NCI-H1436 treated with DMSO at 0.1 percent for 48 hours (cell line): ENCODE measurements at regions not wholly inside any gene's neighbourhood (a gene's known extent, or its start where the extent isn't known, plus 50 kb on each side); places are given as distances from the start of the nearest gene placed in this dataset.

Experiments
- DNase-seq: peaks from one replicate; lab custom pipeline; 2025; lab: John Stamatoyannopoulos, UW

DNA sequence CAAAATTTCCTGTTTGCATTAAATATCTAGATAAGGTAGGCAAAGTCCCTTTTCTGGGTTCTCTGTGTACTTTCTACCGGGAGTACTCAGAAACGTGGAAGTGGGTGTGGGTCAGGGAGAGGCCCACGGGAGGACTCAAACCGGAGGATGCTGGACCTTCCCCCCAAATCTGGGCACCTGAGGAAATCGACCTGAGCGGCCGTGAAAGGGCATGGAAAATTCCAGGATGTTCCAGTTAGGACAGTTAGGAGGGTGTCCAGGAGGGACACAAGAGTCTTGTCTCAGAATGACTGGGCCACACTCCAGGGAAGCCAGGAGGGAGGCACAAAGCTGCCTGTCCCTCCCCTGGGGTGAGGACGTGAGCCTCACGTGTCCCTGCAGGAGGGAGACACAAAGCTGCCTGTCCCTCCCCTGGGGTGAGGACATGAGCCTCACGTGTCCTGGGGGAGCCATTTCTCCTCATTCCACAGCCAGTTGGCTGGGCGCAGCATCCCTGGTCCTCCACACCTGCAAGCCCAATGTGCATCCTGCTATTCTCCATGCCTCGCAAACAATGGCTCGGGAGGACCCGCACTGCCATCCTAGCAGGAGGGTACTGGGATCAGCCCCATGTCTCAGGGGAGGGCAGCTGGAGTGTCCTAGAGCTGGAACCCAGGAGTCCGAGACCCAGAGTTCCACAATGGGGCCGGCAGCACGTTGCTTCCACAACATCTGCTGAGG, 190.5 kb upstream of the PPP2R2D start:
- no peak for DNase-seq

DNA sequence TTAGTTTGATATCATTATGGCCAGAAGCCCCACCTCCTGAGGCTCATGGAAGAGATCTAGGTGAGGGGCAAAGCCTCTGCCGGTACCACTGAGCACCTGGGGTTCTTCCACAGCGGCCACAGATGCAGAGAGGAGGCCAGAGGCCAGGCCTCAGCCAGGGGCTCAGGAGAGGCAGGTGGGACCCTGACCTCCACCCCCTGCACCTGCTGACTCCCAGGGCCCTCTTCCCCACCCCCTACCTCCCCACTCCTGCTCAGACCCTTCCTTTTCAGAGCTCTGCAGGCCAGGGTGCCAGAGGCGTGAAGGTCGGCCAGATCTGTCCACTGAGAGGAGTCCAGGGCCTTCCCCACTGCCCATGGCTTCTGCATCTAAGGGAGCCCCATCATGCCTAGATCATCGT, 178.7 kb upstream of the PPP2R2D start:
- no peak for DNase-seq

DNA sequence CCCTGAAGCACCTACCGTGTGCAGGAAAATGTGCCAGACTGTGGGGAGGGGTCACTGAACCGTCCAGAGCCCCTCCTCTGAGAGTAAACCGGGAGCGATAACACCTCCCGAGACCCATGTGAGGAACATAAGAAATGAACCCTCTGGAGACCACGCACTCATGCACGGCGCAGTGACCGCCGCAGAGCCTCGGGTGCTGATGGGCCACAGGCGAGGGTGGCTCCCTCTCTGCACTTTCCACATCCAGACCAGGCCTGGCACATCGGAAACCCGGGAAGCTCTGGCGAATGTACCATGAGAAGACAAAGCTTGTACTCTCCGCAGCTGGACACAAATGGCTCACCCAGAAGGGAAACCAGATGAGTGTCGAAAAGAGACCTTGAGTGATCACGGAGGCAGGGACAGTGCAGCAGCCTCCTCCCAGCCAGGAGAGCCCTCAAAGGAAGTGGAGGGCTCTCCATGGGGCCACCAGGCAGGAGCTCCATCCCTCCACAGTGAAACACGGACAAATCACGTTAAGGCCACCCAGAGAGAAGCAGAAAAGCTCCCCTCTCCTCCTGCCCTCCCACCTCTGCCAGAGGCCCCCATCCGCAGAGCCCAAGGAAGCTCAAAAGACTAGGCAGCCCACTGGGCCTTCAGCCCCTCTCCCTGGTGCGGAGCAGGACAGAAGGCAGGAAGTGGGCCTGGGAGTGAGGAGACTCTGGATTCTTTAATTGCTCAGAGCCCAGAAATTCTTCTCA, 178.1 kb upstream of the PPP2R2D start:
- DNase-seq, result no peak

DNA sequence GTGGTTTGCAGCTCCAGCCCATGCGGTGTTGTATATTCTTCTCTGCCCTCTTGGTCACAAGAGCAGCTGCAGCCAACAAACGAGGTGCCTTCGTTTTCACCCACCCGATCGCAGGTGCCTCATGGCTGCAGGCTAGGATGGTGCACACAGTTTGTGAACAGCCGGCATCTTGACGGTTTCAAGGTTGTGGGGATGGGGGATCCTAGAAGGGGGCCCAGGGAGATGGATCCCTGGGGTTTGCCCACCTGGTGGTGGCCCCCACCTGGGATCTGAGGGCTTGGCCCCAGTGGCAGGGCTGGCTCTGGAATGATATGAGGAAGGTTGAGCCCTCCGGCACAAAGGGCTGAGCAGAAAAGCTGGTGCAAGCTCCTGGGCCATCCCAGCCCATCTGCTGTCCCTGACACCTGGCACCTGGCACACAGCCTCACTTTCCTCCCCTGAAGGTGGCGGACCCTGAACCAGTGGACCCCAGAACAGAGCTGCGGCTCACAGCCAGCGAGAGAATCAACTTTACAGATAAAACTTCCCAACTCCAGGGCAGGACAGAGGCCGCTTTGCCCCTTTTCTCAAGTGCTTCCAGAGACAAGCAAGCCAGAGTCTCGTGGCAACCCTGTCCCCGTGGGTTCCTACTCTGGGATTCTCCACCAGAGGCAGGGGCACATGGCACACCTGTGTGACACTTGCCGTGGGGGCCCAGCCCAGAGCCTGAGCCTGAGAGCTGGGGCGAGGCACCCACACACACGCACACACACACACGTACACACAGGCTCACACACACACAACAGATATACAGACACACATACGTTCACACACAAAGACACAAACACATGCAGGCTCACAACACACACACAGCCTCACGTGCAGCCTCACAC, 177.3 kb upstream of the PPP2R2D start:
- no peak for DNase-seq

DNA sequence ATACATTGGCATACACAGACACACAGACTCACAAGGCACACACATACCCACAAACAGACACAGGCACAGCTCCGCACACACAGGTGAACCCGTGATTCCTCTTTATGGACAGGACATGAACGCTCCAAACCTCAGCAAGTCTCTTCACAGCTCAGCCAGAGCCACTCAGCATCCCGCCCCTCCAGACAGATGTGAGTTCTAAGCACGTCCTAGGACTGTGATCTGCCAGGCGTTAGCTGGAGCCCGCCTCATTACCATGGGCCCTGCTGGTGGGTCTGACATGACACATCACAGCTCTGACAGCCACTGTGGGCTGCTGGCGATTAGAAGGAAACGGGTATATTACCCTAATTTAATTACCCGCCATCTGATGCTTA, 176.7 kb upstream of the PPP2R2D start:
- DNase-seq, result no peak

DNA sequence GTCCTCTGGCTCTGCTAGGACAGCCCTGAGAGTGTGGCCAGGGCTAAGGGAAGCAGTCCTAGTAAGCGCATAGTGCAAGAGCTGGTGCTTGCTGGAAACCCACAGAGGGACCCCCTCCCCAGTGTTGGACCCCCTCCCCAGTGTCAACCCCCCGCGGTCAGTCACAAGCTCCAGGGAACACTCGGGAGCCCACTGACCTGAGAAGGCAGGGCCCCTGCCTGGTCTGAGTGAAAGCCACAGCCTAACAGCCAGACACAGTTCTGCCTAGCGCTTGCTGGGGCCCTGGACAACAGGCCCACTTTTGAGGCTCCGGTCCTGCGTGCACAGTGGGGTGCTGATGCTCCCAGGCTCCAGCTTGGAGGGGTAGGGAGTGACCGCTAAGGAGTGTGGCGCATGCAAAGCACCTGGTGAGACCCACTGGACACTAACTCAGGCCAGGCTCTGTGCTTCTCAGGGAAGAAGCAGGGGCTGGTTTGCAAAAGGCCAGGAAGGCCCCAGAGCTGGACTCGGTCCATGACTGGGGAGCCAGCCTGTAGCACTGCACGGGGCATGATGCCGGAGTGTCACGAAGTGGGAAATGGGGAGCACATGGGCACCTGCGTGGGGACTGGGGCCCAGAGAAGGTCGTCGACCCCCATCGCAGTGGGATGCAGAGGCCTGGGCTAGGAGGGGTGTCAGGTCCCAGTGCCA, 175.8 kb upstream of the PPP2R2D start:
- no peak for DNase-seq

DNA sequence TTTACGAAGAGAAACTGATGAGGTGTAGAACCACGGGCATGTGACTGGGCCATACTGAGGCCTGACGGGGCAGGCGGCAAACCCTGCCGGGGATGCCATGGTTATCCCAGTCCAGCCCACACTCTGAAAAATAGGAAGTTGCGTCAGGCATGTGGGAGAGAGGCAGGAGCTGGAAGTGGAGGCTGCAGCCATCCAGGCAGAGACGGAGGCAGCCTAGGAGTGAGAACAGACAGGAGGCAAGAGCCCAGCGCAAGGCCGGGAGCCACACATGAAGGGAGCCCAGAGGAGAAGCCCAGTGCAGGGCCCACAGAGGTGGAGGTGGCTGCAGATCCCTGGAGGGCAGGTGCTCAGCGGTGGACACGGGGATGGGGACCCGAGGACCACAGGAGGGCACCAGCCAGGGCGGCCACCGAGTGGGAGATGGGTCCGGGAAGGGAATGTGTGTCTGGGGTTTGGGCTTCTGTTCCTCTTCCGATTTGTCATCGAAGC, 175.2 kb upstream of the PPP2R2D start:
- DNase-seq, result no peak

DNA sequence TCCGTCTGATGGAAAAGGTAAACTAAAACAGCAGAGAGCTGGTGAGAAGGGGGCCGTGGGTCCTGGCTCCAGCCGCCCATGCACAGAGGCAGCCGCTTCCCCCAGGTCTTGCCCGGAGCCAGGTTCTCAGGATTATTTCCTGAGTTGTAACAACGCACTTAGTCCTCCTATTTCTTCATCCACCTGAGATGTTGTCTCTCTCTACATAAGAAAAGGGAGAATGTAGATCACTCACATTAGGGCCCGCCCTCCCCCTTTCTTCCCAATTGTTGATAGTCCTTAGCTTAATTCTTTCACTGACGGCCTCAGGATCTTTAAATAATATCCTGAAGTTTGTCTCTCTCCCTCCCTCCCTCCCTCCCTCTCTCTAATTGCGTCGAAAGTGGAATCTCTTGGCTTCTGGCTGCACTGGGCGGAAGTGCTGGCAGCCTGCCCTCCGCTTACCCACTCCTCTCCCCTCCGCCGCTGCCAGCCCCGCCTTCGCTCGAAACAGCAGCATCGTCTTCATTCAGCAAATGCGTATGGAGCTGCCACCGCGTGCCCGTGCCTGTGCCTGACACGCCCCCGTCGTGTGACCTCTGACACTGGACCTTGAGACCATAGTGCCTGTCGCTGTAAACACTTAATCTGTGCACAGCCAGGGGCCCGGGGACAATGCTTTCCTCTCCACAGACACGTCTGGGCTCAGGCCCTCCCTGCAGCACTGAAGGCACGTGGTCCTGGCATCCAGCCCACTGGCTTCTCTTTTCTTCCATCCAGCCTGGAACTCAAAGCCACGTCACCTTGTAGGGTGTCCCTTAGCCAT, 174.5 kb upstream of the PPP2R2D start:
- no peak for DNase-seq

DNA sequence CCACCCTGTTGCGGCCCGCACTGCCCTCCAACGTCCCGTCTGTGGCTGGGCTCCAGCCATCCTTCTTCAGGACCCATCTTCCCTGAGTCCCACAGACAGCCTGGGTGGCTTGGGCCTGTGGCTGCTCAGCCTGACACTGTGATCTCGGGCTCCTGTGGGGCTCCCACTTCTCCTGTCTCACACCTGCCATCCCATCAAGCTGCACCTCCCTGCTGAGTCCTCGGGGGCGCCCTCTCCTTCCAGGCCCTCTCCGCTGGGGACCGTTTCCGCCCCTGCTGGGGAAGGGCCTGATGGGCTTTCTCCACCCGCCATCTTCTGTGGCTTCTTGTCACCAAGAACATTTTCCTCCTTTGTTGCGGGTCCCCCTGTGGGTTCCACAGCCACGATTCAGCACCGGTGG, 173.8 kb upstream of the PPP2R2D start:
- DNase-seq, result no peak

DNA sequence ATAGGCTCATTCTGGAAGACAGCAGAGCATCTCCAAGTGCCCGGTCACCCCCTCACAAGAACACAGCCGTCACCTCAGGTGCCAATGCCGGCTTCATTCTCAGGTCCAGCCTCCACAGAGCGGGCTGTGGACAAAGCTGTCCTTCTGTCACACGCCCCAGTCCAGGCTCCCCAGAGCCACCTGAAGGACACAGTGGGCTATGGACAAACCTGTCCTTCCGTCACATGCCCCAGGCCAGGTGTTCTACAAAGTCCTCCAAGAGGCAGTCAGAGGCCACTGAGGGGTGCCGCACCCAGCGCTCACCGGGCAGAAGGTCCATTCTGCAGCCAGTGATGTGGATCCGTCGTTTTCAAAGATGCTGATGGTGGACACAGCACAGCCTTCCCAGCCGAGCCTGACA, 173.2 kb upstream of the PPP2R2D start:
- DNase-seq, result no peak

DNA sequence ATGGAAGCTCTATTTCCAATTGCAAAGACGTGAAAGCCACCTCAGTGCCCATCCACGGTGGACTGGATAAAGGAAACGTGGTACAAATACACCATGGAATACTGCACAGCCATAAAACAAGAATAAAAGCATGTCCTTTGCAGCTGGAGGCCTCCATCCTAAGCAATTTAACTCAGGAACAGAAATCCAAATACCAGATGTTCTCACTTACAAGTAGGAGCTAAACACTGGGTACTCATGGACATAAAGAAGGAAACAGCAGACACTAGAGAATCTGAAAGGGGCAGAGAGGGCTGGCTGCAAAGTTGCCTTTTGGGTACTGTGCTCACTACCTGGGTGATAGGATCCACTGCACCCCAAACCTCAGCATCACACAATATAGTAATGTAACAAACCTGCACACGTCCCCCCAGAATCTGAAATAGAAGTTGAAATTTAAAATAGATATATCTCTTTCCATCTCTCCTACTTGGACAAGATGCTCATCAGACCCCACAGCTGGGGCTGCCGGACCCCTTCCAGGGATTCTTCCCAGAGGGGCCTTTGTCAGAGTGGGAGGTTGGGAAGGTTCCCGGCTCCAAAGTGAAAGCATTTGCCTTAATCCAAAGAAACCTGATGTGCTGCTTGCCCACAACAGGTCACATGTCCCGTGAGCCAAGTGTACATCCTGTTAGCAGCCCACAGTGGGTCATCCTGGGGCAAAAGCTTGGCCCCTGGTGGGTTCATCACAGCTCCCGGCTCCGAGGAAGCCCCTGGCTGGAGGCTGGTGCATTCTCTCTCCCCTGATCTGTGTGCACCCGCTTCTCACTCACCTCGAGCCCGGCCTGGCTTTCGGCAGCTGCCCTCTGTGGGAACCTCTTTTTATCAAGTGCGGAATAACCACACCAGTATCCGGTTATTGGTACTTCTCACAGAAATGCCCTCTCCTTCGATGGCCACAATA, 172.3 kb upstream of the PPP2R2D start:
- DNase-seq, result no peak

DNA sequence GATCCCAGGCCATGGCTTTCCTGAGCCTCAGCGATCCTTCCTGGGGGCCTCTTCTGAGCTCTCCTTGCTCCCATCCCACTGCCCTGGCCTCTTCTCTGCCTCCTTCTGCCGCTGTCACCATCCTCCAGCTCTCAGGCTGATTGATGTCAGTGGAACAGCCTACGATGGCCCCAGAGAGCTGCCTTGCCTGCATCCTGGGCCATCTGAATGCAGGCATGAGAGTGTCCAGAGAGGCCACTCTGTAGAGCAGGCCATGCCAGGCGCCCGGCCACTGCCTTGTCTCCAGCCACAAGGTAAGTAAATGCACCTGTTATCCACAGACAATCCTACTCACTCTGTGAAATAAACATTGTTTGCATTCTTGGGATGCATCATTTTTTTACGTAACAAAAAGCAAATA, 171.4 kb upstream of the PPP2R2D start:
- DNase-seq, result no peak

DNA sequence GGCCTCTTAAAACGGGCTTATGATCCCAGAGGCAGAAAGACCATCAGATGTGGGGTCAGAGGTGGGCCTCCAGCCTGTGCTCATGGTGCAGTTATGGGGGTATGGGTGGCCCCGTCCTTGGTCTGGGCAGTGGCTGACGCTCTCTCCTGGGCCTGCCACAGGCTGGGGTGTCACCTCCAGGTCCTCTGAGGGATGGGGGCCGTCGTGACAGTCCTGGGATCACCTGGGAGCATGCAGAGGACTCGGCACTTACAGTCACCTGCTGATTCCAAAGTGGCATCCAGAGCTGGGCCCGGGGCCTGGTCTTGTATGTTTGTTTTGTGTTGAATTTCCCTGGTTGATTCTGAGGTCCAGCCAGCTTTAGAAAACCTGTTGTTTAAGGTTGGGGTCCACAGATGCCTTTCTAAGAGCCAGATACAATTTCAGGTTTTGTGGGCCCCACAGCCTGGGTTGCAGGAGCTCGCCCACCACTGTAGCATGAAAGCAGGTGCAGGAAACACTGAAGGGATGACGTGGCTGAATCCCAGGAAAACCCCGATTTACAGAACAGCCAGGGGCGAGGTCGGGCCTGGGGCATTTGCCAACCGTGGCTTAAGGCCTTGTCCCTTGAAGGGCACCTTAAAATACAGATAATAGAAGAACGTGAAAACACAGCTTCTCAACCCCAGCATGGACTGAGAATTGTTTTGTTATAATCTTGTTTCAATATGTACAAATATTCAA, 170.7 kb upstream of the PPP2R2D start:
- no peak for DNase-seq

DNA sequence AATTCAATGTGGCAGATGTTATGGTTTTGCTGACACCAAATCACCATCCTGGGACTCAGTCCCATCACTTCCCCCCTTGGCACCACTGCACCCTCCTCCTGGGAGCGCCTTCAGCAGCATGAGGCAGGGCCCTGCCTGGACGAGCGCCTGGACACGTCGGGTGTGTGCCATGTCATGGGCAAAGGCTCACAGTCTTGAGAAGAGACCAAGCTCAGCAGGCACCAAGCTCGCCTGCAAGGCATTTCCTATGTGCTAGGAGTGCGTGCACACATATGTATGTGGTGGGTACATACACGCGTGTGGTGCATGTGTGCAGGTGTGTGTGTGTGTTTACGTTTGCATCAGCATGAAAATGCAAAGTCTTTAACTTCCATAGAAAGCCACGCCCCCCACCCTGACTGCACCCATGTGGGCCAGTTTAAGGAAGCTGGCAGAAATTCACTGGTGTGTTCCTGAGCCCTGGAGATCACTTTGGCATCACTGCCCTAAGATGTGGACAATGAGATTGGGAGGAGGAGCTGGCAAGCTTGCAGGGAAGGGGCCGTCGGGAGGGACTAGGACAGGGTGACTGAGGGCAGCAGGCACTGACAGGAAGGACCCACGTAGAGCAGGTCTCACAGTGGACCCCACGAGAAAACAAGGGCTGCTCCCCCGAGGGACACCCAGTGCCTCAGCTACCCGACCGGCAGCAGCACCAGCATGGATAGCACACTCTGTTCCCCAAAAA, 169.9 kb upstream of the PPP2R2D start:
- DNase-seq, result no peak

DNA sequence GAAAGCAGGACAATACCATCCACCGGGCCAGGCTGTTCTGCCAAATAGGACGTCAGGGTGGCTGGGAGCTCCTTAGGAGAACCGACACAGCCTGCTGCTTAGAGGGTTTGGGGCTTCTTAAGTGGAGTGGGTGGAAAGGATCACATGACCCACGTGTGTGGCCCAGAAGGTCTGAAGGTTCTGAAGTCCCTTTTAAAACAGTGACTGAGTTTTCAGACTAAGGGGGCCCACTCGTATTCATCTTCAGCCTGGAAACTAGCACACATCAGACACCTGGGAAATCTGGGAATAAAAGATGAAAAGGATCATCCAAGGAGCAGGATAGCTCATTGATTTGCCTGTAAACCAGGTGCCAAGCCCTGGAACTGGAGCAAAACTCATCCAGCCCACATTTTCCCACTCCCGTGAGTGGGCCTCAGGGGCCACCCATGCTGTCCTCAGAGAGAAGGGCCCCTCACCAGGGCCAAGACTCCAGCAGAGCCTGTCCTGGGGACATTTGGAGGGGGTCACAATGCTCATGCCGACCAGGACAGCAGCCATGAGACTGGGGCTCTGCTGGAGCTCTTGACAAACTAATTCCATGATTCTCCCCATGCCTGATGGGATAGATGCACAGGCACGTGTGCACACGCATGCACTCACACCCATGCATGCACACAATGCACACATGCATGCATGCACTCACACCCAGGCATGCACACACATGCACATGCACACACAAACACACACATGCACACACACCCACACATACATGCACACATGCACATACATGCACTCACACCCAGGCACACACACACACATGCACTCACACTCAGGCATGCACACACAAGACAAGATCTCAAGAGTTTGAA, 168.8 kb upstream of the PPP2R2D start:
- no peak for DNase-seq

DNA sequence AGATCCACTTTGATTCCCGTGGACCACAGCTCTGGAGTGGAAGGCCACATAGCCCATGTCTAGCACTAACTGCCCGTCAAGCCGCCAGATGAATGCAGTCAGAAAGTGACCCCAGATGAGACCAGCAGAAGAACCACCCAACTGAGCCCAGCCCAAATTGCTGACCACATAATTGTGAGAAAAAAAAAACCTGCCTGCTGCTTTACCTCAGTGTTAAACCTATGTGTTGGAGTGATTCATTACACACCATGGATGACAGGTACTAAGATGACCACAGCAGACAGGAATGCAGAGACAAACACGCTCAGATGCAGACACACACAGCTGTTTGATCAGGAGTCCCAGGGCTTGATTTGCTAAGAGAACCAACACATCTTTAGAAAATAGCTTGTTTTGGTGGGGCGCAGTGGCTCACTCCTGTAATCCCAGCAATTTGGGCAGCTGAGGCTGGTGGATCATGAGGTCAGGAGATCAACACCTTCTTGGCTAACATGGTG, 168.1 kb upstream of the PPP2R2D start:
- no peak for DNase-seq

DNA sequence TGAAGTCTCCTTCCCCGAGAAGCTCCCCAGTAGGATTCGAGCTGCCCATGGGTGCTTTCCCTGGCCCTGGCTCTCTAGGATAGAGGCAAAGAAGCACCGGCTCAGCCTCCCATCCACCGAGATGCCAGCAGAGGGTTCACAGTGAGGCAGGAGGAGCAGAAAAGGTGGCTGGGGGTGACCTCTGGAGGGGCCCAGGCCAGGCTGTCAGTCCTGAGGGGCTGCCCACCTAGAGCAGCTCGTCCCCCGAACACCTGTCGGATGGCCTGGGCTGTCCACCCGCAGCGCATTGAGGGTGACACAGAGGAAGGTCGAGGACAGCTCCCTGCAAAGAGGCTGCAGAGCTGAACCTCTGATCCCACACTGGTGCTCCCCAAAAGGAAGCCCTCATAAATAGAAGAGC, 167.2 kb upstream of the PPP2R2D start:
- DNase-seq, result no peak

DNA sequence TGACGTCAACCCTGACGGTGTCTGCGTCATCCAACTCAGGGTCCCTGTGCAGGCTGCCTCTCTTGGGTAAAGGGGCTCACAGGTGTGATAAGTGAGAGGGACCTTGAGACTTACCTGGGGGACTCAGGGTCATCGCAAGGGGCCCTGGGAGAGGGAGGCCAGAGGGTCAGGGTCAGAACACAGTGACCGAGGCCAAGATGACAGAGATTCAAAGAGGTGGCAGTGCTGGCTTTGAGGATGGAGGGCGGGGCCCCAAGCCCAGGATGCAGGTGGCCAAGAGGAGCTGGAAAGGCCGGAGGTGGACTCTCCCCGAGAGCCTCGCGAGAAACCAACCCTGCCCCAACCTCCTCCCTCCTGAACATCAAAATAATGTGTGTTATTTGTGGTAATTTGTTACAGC, 165.2 kb upstream of the PPP2R2D start:
- no peak for DNase-seq
